GM13976 (cell line): ENCODE measurements at regions not wholly inside any gene's neighbourhood (a gene's known extent, or its start where the extent isn't known, plus 50 kb on each side); places are given as distances from the start of the nearest gene placed in this dataset.
"Not testable (repeated sequence)": the region's sequence is repeated elsewhere in the genome, so short reads cannot be mapped to it uniquely, and the experiment has no call there.

Experiments used
- DNase-seq: peaks from one replicate; pipeline ENCODE4 v3.0.0; 2012; ENCODE audit warnings: low spot score
- CTCF ChIP-seq: IDR thresholded peaks from 2 replicates; pipeline ENCODE4 v1.5.1; 2012; ENCODE audit warnings: borderline replicate concordance, mild to moderate bottlenecking; ENCODE audit not compliant: insufficient read depth; ENCODE audit errors: extremely low read depth, missing control alignments, control extremely low read depth
- in situ Hi-C: fragments of 300-500 bp; cut with MboI; formaldehyde crosslinking; loops from one replicate; pipeline ENCODE4 v1.12.0; 2022; ENCODE audit warnings: low sequenced_read_pairs, mixed read lengths, inconsistent platforms; ENCODE audit not compliant: unreplicated experiment

DNA sequence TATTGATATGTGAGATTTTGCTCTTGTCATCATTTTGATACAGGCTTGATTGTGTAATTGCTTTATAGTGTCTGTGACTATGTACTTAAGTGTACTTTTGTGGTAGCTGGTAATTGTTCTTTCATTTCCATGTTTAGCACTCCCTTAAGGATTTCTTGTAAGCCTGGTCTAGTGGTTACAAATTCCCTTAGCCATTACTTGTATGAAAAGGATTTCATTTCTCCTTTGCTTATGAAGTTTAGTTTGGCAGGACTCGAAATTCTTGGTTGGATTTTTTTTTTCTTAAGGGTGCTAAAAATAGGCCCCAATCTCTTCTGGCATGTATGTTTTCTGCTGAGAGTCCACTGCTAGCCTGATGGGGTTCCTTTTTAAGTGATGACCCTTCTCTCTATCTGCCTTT, 346.8 kb downstream of the JRKL start:
- no peak for DNase-seq
- TF ChIP-seq CTCF, result no peak
- in situ Hi-C loops, result no loop called here

- DNase-seq, result no peak
- in situ Hi-C loops, result no loop called here
- TF ChIP-seq CTCF, result no peak
Measured at GRCh38 chr11:96738311-96738710, 348.5 kb downstream of the JRKL start.

DNA sequence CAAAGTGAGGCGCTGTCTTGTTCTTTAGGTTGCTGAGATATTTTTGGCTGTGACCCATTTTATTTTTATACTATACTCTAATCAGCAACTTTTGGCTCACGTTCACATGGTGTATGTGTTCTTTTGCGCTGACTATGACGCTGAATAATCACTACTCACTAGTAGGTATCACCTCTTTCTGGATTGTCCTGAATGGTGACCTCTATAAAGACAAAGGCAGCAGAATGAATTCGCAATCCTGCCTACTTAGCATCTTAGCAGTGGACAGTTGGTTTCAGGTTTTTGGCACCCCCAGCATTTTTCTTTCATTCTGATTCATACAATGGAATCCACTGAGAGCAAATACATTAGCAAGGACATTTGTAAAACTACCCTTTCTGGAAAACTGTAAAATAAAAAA, 351.3 kb downstream of the JRKL start:
- no peak for TF ChIP-seq CTCF
- in situ Hi-C loops, result no loop called here

DNA sequence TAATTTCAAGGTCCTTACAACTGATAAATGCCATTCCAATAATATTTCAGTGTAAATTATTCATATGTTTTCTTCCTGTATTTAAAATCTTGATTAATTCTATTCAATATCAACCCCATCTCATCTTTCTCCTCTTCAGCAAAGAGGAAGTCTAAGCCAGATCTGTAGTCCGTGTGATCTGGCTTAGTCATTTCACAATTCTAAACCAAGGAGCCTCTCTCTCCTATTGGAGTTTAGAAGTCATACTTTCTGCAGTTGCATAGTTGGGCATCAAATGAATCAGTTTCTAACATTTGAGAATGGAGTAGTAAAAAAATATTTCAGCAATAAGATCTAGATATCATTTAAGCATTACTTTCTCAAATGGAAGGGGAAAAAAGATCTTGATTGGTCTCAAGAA, 354.9 kb downstream of the JRKL start:
- DNase-seq, result no peak
- TF ChIP-seq CTCF, result no peak
- in situ Hi-C loops, result no loop called here

More for the DNA sequence above, 351.3 kb downstream of the JRKL start:
- no peak for DNase-seq

DNA sequence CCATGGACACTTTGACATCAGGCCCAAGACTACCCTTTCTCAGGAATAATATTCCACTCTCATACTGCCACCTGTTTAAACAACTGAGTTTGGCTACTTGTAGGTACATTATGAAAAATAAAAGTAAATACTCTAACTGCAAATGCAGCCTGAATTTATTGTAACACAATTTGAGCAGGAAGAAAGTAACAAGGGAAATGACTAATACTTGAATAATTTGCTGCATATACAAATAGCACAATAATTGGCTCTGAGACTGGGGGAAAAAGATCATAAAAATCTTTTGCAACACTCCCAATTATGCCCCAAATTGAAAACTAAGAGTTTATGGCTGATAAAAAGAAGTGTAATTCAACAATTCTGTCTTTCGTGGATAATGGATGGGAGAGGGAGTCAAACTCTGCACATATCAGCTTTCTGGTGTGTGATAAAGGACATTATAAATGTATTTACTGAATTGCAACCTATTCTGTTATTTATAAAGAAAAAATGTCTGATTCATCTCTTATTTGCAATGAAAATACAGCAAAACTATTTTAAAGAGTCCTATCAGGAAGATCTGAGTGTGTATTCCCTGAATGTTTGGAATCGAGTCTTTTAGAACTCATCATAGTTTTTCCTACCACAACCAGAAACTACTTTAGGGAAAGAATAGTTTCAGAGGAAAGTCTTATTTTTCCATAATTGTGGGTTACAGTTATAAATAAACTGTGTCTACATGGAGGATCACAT, 359.0 kb downstream of the JRKL start:
- in situ Hi-C loops, result no loop called here
- no peak for DNase-seq
- no peak for TF ChIP-seq CTCF

- DNase-seq, in situ Hi-C loops: not testable (repeated sequence)
Measured at GRCh38 chr11:96751807-96752206, 362.0 kb downstream of the JRKL start.

GRCh38 chr11:96752221-96752620, 362.4 kb downstream of the JRKL start:
- in situ Hi-C loops, result no loop called here
- no peak for DNase-seq
- no peak for TF ChIP-seq CTCF
